GM20000 (cell line): ENCODE measurements at regions not wholly inside any gene's neighbourhood (a gene's known extent, or its start where the extent isn't known, plus 50 kb on each side); places are given as distances from the start of the nearest gene placed in this dataset.

ENCODE experiments used
- DNase-seq: peaks from one replicate; pipeline ENCODE4 v3.0.0; 2012; ENCODE audit warnings: low spot score
- CTCF ChIP-seq: IDR thresholded peaks from 2 replicates; pipeline ENCODE4 v1.5.1; 2012; ENCODE audit warnings: mild to moderate bottlenecking, control low read depth; ENCODE audit errors: extremely low read depth, missing control alignments

- no peak for DNase-seq
- no peak for TF ChIP-seq CTCF
Measured at GRCh38 chr9:14962193-14962882, 52.1 kb upstream of the FREM1 start.

GRCh38 chr9:14961372-14962068 is 51.3 kb upstream of the FREM1 start:
- no peak for DNase-seq
- TF ChIP-seq CTCF: no peak

DNA sequence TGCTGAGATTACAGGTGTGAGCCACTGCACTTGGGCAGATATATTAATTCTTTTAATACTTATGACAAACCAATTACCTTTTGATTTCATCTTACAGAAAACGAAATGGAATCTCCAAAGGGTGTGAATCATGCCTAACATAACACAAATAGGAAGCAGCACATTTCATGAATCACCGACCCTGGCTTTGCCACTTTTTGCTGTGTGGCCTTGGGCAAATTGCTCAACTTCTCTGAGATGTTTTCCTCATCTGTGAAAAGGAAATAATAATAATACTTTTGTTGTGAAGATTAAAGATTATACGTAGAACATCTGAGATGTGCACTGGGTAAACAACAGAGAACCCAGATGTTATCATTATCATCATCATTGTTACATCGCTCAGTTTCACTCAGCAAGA is 50.7 kb upstream of the FREM1 start:
- TF ChIP-seq CTCF: no peak
- no peak for DNase-seq
